Stimulated activated CD4-positive, alpha-beta T cell treated with anti-CD3 and anti-CD28 coated beads, TNF-alpha, amount 100 ng/mL, for 24 hours (primary cell): ENCODE measurements at regions not wholly inside any gene's neighbourhood (a gene's known extent, or its start where the extent isn't known, plus 50 kb on each side); places are given as distances from the start of the nearest gene placed in this dataset.
"Not testable (repeated sequence)": the region's sequence is repeated elsewhere in the genome, so short reads cannot be mapped to it uniquely, and the experiment has no call there.

Experiments
- DNase-seq, 3 experiments: peaks; one replicate each; pipeline ENCODE4 v3.0.0-alpha.2; 2020; ENCODE audit warnings: low read depth in 3 of 3

DNA sequence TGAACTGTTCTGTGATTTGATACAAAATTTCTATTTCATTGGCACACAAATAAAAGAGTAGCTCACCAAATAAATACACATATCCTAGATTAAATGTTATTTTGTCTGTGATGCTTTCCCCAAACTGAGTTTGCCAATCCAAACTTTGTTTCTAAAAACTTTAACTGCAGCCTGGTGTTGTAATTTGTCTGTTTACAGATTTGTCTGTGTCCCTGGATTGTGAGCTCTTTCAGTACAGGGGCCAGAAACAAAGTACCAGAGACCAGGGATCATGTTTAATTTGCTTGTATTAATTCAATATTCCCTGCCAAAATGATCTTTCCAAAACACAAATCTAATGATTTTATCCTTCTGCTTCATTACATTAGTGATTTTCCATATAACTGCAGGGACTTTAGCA lies 1044.6 kb upstream of the GJE1 start:
- DNase-seq: no peak

DNA sequence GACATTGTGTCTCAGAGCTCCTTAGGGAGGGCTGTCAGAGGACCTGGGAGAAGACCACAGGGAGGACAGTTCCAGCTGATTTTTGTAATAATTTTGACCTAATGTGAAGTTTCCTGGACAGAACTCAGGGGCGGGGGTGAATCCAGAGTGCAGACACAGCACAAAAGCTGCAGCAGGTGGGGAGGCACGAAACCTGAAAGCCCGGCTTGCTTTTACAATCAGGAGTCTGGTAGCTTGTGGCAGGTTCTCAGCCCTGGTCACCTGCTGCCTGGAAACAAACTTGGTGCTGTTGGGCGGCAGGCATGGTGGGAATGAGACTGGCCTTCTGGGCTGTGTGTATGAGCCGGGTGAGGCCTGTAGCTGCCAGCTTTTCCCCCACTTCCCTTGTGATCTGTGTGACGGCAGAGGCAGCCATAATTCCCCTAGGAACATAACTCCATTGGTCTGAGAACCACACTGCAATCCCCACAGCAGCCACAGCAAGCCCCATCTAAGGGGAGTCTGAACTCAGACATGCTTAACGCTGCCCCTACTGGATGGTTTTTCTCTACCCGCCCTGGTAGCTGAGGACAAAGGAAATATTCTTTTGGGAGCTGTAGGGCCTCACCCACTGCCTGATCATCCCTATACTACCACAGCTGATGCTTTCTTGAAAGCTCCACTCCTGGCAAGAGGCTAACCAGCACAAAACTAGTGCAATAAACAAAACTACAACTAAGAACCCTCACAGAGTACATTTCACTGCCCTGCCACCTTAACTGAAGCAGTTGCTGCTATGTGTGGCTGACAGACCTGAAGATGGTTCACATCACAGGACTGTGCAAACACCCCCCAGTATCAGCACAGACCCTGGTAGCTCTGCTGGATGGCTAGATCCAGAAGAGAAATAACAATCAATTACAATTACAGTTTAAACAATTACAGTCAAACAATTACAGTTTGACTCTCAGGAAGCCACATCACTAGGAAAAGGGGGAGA lies 1055.1 kb upstream of the GJE1 start:
- DNase-seq: no peak

GRCh38 chr6:141057761-141058160 lies 1075.0 kb upstream of the GJE1 start:
- DNase-seq: no peak

DNA sequence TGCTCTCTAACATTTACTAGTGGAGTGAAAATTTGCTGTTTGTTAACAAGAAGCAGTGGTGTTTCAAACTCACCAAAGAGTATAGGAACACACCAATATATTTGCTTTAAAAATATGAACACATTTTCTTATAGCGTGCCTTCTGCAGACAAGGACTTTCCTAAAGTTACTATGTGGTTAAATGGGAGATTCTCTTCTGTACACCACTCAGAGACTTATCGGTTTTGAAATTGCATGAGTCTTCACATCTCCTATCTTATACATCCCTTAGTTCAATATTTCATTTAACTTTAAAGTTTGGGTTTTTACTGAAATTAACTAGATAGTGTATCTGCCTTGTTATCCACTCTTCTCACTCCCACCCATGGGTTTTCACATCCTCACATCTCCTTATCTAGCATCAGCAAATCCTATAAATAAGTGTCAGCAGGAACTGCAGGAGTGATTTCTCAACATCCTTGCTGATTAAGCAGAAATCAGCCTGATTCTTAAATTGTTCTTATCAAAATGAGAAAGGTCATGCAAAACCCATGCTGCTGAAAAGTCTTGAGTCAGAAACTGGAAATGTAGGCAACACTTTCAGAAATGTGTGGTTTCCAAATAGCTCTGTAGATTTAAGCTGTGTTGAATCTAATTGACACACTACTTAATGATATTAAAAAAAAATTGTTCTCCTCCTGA lies 1075.6 kb upstream of the GJE1 start:
- no peak for DNase-seq

- no peak for DNase-seq
Measured at GRCh38 chr6:141050471-141050870, 1082.3 kb upstream of the GJE1 start.

GRCh38 chr6:141048451-141048850 lies 1084.3 kb upstream of the GJE1 start:
- DNase-seq: no peak

DNA sequence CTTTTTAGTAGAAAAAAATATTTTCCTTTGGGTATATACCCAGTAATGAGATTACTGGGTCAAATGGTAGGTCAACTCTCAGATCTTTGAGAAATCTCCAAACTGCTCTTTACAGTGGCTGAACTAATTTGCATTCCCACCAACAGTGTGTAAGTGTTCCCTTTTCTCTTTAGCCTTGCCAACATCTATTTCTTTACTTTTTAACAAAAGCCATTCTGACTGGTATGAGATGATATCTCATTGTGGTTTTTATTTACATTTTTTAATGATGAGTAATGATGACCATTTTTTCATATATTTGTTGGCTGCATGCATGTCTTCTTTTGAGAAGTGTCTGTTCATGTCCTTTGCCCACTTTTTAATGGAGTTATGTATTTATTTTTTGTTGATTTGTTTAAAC lies 1086.2 kb upstream of the GJE1 start:
- not testable (repeated sequence) for DNase-seq

GRCh38 chr6:141041596-141042087 lies 1091.1 kb upstream of the GJE1 start:
- no peak for DNase-seq

DNA sequence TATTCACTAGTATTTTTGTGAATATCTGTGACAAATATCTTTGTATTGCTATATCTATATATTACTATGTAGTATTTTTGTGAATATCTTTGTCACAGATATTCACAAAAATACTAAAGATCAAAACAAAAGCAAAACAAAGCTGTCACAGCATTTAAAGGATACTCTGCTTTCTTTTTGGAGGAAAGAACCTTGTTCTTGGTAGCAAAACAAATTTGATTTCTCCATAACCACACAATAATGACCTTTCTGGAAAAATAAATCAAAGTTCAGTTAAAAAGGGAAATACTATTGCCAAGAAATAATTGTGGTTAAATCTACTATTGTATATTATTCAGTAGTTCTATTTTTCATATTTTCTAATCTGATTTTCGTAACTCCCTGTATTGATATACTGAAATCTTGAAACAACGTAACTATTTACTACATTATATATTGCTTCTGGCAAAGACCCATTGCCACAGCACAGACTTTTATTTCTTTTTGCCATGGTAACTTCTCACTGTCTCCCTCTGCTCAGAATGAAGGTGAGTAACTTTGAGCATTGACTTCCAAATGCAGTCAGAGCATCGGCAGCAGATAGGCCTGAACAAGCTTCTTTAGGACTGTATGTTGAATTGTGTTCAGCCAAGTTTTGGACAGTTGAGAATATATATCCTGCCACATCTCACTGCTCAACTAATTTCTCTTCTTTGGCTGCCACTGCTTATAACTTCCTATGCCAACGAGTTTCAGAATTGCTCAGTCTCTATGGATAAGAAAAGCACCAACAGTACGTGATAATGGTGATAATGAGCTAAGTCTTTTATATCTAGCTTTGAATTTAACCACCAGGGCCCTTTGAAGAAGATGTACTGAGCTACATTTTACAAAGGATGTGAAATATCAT lies 1097.2 kb upstream of the GJE1 start:
- no peak for DNase-seq

- no peak for DNase-seq
Measured at GRCh38 chr6:141033101-141033500, 1099.6 kb upstream of the GJE1 start.

GRCh38 chr6:141029908-141030307 lies 1102.8 kb upstream of the GJE1 start:
- DNase-seq: no peak

- DNase-seq: no peak
Measured at GRCh38 chr6:141028791-141029280, 1103.9 kb upstream of the GJE1 start.

DNA sequence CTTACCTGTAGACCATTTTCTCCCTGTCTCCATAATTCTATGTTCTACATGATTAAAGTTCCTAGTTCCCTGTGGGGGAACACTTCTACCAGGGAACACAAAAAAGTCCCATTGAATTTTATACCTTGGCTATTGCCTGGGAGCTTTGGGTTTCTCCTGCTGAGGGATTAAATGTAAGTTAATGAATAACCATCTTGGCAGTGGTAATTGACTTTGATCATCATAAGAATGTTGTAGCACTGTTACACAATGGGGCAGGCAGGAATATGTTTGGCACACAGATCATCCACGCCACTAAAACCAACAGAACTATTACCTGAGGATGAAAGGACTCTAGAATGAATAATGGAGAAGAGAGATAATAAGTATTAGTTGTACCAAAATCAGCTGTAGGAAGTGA lies 1106.2 kb upstream of the GJE1 start:
- DNase-seq: no peak

DNA sequence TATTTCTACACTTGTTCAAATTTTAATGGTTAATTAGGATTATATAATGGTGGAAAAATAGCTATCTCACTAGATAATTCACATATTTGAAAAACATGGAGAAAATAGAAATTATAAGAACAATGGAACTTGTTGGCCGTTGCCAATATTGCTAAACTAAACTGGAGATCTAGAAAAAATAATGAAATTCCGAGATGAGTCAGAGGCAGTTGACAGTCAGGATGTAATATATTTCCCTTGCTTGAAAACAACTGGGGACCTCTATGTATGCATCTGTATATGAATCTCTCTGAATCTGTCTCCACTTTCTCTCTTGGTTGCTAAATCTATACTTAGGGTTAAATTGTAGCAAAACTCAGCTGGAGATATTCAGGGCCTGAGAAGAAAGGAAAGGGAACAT lies 1108.2 kb upstream of the GJE1 start:
- no peak for DNase-seq

DNA sequence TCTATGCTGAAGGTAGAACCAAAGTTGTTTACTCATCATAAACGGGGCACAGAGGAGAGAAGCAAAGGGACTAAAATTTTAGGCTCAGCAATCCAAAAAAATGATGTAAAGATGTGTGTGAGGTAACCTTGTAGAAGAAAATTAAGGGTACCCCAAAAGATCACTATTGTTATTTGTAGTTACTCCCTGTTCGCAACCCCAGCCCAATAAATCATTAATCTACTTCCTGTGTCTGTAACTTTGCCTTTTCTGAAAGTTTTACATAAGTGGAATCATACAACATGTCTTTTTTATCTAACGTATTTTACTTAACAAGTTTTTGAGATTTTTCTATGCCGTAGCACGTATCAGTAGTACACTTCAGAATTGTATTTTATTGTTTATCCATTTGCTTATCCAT lies 1114.8 kb upstream of the GJE1 start:
- no peak for DNase-seq

DNA sequence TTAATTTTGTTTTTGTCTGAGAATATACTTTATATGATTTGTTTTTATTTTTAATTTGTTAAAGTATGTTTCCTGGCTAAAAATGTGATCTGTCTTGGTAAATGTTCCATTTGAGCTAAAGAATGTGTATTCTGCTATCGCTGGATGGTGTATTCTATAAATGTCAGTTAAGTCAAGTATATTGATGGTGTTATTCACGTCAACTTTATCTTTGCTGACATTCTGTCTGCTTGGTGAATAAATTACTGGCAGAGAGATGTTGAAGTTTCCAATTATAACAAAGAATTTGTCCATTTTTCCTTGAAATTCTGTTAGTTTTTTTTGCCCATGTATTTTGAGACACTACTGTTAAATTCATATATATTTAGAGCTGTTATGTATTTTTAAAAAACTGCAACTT lies 1131.8 kb upstream of the GJE1 start:
- no peak for DNase-seq

- DNase-seq: no peak
Measured at GRCh38 chr6:140993515-140993914, 1139.2 kb upstream of the GJE1 start.

GRCh38 chr6:140992678-140993077 lies 1140.0 kb upstream of the GJE1 start:
- DNase-seq: no peak

GRCh38 chr6:140988780-140989179 lies 1143.9 kb upstream of the GJE1 start:
- DNase-seq: no peak

DNA sequence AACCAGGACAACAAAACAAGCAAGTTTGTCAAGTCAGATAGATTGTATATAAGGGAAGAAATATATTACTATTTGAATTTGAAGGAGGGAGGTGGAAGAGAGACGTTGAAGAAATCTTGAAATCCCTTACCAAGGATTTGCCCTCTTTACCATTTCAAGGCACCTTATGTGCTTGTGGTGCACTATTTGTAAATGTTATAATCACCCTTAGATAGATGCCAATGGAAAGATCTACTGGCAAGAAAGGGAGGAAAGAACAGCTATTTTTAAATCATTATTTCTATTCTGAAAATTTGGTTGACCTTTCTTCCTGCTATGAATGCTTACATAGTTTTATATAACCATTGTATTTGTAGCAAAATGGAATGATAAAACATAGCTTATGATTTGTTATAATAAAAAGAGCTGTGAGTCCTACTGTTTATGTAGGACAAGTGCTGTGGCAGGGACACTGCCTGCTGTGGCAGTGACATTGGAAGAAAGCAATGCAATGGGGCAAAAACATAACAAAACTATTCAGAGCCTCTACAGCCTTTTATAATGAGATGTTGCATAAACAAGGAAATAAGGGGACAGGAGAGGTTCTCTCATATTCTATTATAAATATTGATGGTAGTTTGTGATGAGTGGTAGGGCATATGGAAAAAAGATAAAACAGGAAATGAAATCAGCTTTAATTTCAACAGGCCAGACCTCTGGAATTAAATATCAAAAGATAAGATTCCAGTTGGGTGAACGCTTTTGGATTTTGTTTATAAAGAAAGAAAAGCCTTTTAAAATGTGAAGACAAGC lies 1145.2 kb upstream of the GJE1 start:
- no peak for DNase-seq
